Stimulated activated CD4-positive, alpha-beta T cell treated with anti-CD3 and anti-CD28 coated beads, TNF-alpha, amount 100 ng/mL, for 48 hours (primary cell): ENCODE measurements at regions not wholly inside any gene's neighbourhood (a gene's known extent, or its start where the extent isn't known, plus 50 kb on each side); places are given as distances from the start of the nearest gene placed in this dataset.
"Not testable (repeated sequence)": the region's sequence is repeated elsewhere in the genome, so short reads cannot be mapped to it uniquely, and the experiment has no call there.

Source experiments
- DNase-seq, 3 donors: peaks; one replicate each; pipeline ENCODE4 v3.0.0-alpha.2; 2020; ENCODE audit warnings: low read depth in 3 of 3

DNA sequence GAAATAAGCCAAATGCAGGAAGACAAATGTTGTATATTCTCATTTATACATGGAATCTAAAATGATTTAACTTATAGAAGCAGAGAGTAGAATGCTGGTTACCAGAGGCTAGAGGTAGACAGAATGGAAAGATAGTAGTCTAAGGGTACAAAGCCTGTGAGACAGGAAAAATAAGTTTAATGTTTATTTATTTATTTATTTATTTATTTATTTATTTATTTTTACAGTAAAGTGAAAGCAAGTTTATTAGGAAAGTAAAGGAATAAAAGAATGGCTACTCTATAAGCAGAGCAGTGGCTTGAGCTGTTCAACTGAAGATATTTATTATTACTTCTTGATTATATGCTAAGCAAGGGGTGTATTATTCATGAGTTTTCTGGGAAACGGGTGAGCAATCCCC is 203.2 kb downstream of the LAS1L start:
- no peak for DNase-seq

DNA sequence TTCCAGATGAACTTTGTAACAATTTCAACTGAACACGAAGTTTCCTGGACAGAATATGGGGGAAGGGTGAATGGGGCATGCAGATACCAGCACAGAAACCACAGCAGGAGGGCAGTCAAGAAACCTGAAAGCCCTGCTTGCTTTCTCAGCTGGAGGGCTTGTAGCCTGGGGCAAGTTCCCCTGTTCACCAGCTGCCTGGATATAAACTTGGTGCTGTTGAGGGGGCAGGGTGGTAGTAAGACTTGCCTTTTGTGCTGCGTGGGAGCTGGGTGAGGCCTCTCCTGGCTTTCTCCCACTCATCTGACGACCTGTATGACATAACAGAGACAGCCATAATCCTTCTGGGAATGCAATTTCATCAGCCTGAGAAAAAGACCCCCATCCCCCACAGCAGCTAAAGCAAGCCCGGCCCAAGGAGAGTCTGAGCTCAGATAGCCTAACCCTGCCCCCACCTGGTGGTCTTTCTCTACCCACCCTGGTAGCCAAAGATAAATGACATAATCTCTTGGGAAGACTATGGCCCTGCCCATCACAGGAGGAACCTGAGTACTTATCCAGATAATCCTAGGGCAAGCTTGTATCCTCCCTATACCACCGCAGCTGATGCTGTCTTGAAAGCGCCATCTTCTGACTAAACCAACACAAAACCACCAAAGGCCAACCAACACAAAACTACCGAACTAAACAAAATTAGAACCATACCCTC is 234.3 kb downstream of the LAS1L start:
- no peak for DNase-seq

DNA sequence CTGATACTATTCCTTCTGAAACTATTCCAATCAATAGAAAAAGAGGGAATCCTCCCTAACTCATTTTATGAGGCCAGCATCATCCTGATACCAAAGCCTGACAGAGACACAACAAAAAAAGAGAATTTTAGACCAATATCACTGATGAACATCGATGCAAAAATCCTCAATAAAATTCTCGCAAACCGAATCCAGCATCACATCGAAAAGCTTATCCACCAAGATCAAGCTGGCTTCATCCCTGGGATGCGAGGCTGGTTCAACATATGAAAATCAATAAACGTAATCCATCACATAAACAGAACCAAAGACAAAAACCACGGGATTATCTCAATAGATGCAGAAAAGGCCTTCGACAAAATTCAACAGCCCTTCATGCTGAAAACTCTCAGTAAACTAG is 251.7 kb downstream of the LAS1L start:
- not testable (repeated sequence) for DNase-seq

DNA sequence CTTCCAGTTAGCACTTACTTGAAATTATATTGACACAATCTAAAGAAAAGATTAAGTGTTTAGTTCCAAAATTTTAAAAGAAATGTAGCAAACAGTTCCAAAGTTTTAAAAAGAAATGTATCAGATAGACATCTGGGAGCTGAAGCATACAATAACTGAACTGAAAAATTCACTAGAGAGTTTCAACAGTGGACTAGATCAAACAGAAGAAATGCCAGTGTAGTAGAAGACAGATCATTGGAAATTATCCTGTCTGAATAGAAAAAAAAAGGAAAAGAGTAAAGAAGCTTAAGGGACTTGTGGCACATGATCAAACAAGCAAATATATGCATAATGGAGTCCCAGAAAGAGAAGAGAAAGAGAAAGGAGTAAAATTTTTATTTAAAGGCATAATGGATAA is 261.4 kb downstream of the LAS1L start:
- no peak for DNase-seq

DNA sequence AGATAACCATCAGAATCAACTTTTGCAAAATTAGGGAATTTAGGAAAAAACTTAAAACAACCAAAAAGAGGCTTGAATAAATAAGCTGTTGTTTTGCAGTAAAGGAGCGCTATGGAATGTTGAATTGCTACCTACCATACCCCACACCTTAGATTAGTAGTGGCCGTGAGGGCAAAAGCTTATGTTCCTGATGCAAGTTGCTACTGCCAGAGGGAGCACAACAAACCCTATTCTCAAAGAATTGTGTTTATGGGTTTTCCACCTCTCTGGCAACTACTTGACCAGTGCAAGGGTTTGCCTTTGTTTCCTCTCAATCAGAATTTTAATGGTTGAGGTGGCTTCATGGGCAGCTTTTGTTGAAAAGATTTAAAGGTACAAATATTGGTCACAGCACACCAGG is 268.1 kb downstream of the LAS1L start:
- DNase-seq, result no peak

DNA sequence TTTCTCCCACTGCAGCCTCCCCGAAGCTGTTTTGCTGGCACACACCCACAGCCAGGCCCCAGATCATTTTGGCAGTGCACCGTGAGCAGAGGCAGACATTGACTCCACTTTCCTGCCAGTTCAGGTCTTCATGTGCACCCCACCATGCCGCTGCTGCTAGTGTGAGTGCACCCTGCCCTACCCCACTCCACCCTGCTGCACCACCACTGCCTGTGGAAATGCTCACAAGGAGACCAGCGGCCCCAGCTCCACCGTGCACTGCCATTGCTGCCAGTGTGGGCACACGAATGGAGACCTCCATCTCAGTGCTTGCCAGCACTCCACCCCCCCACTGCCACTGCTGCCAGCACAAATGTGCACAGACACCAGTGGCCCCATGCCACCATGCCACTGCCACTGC is 277.6 kb upstream of the ZC4H2 start:
- DNase-seq, result no peak

DNA sequence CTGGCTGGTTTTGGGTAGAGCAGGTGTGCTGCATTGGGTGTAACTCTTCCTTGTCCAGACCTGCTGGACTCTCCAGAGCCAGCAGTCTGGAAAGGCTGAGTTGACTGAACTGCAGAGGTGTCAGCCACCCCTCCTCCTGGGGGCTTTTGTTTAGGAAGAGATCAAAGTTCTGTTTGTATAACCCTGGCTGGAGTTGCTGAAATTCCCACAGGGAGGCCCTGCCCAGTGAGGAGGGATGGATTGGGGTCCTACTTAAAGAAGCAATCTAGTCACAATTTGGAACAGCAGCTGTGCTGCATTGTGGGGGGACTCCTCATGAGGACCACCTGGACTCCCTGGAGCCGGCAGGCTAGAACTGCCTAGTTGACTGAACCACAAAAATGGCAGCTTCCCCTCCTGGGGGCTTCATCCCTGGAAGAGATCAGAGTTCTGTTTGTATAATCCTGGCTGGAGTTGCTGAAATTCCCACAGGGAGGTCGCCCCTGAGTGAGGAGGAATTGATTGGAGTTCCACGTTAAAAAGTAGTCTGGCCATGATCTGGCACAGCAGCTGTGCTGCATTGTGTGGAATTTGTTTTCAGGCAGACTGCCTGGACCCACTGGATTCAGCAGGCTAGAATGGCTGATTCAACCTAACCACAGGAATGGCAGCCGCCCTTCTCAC is 264.9 kb upstream of the ZC4H2 start:
- no peak for DNase-seq

DNA sequence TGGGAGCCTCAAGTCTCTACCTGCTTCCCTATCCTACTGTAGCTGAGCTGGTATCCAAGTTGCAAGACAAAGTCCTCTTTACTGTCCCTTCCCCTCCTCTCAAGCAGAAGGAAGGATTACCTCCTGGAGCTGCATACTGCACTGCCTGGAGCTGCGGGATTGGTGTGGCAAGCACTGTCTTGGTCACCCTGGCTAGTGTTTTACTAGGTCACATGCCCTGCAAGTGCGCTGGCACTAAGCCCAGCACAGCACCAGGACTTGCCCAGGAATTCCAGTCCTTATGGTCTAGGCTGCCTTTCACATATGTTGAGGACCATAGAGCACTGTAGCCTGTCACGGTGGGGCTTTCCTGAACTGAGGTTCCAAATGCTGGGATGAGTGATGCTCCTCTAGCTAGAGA is 227.3 kb upstream of the ZC4H2 start:
- no peak for DNase-seq

DNA sequence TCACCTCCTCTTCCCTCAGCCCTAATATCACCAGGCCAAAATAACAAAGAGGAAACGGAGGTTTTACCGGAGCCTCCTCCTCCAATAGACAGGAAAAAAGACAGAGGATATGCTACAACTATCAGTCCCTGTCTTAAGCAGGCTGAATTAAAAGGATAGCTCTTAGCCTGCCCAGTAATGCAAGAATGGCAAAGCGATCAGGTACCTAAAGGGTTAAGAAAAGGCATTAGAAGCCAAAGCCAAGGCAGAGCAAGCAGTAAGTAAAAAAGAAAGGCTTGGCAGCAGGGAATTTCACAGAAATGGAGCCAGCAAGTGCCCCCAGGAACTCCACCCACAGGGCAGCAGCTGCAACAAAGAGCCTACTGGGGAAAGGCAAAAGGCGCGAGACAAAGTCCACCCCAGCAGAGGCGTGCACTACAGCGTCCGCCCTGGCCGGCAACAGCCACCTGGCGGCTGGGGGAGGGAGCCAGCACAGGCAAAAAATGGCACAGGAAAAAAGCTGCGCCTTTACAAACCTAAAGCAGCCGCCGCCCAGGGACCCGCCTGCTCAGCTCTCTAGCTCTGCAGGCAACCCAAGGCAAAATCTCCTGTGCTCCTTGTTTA is 220.6 kb upstream of the ZC4H2 start:
- DNase-seq, result no peak

DNA sequence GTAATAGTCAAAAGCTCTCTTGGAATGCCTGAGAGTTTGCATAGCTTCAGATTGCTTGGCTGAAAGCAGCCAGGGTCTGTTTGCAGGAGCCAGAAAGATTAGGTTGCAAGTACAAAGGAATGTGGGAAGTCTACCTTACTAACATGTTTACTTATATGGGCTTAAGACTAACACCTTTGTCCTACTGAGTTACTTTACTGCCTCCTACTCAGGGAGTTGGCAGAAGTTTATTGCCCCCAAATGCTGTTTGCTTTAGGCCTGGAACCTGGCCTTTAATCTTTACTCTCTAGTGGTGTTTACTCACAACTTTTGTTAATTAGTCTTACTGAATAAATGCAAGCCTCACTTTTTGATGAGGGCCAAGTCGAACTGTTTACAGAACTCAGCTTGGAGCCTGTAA is 219.4 kb upstream of the ZC4H2 start:
- DNase-seq, result no peak

DNA sequence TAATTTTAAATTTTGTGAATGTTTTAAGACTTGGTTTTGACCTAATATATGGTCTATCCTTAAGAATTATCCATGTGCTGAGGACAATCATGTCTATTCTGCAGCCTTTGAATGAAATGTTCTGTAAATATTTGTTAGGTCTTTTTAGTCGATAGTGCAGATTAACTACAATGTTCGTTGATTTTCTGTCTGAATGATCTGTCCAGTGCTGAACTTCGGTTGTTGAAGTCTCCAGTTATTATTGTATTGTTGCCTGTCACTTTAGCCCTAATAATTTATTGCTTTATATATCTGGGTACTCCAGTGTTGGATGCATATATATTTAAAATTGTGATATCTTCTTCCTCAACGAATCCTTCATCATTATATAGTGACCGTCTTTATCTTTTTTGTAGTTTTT is 218.3 kb upstream of the ZC4H2 start:
- no peak for DNase-seq

DNA sequence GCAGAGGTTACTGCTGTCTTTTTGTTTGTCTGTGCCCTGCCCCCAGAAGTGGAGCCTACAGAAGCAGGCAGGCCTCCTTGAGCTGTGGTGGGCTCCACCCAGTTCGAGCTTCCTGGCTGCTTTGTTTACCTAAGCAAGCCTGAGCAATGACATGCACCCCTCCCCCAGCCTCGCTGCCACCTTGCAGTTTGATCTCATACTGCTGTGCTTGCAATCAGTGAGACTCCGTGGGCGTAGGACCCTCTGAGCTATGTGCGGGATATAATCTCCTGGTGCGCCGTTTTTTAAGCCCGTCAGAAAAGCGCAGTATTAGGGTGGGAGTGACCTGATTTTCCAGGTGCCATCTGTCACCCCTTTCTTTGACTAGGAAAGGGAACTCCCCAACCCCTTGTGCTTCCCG is 187.1 kb upstream of the ZC4H2 start:
- not testable (repeated sequence) for DNase-seq

DNA sequence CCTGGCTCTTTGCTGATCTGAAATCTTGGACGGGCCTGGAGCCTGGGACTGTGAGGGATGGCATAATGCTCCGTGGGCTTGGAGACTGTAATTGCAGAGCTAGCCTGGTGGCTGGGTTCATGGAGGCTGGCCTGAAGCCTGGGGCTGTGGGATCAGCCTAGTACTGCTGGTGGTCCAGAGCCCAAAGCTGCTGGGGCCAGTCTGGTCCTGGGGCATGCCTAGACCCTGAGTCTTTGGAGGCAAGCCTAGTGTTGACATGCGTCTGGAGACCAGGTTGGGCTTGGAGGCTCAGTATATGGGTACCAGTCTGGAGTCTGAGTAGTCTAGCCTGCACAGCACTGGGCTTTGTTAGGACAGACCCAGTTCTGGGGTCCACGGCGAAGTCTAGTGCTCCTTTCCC is 172.0 kb upstream of the ZC4H2 start:
- DNase-seq, result no peak

DNA sequence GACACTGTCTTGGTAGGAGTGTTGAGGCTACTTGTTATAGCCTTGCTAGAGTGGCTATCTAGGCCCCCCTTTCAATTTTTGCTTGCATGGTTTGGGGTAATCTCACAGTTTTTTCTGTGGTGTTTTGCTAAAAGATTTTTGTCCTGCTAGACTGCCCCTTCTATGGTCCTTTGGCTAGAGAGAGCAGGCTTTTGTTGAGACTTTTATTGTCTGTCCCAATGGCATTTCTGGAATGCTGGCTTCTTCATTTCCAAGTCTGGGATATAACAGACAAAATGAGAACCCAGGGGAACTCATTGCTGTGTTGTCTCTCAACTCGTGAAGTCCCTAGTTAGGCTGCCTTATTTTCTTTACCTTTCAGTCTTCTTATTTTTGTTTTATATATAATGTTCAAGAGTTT is 160.2 kb upstream of the ZC4H2 start:
- DNase-seq, result no peak

DNA sequence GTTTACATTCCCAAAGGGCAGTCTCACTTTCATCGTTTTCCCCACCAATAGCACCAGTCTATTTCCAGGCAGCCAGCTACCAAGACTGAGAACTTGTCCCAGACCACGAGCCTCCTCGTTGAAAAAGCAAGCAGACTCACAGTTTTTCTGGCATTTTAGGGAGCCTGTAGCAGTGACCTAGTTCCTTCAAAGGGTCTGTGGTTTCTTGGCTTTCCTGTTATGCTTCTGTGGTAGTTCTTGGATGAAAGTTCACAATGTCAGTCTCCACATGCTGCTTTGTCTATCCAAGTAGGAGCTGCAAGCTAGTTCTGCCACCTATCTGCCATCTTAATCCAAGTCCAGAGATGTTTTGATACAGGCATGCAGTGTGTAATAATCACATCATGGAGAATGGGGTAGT is 151.6 kb upstream of the ZC4H2 start:
- DNase-seq, result no peak

DNA sequence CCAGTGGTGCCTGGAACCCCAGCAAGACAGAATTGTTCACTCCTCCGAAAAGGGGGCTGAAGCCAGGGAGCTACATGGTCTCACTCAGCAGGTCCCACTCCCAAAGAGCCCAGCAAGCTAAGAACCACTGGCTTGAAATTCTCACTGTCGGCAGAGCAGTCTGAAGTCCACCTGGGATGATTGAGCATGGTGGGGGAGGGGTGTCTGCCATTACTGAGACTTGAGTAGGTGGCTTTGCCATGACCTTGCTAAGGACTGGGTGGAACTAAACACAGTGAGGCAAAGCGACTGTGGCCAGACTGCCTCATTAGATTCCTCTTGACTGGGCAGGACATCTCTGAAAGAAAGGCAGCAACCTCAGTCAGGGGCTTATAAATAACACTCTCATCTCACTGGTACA is 122.6 kb upstream of the ZC4H2 start:
- DNase-seq, result no peak

DNA sequence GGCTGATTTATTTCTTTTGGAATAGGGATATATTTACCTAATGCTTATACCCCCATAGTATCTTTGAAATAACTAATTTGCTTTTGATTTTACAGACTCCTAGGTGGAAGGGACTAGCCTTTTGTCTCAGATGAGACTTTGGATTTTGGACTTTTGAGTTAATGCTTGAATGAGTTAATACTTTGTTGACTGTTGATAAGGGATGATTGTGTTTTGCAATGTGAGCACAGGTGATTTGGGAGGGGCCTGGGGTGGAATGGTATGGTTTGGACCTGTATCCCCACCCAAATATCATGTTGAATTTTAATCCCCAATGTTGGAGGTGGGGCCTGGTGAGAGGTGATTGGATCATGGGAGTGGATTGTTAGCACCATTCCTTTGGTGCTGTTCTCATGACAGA is 117.4 kb upstream of the ZC4H2 start:
- no peak for DNase-seq

DNA sequence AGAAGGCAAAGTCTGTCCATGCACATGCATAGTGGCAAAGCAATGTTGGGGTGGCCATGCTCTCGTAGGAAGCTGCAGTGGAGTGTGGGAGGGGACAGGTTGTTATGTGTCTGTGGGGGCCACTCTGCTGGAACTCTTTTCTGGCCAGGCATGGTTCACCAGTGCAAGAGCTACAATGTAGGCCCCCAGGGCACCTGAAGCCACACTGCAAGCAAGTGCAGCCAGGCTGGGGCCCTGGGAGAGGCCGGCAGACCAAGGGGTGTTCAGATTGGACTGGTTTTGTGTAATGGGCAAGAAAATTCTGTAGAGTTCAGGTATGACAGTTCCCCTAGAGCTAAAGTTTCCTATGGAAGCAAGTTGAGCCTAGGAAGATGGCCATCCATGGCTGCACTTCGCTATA is 97.0 kb upstream of the ZC4H2 start:
- no peak for DNase-seq

DNA sequence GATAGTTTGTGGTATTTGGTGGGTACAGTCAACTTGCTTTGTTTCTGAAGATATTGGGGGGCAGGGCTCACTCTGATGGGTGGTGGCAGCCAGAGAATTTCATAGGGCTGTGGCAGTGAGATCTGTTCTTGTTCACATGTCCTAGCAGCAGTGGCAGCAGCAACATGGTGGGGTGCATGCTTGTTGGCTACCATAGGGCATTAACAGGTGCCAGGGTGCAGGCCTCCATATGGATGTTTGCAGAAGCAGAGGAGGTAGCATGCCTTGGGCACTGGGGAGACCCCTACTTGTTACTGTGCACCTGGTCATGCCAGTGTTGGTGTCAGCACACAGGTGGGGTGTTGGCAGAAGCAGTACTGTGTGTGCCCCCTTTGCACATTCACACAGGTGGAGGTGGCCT is 96.3 kb upstream of the ZC4H2 start:
- DNase-seq, result no peak

DNA sequence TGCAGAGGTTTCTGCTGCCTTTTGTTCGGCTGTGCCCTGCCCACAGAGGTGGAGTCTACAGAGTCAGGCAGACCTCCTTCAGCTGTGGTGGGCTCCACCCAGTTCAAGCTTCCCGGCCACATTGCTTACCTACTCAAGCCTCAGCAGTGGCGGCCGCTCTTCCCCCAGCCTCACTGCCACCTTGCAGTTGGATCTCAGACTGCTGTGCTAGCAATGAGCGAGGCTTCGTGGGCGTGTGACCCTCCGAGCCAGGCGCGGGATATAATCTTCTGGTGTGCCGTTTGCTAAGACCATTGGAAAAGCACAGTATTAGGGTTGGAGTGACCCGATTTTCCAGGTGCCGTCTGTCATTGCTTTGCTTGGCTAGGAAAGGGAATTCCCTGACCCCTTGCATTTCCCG is 82.4 kb upstream of the ZC4H2 start:
- DNase-seq, result not testable (repeated sequence)

DNA sequence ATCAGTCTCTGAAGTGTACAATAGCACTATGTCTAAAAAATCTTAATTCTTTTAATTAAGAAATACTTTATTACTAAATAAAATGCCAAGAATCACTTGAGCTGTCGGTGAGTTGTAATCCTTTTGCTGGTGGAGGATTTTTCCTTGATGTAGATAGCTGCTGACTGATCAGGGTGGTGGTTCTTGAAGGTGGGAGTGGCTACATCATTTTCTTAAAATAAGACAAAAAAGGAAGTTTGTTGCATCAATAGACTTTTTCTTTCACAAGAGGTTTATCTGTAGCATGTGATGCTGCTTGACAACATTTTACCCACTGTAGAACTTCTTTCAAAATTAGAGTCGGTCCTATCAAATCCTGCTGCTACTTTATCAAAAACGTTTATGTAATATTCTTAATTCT is 68.8 kb upstream of the ZC4H2 start:
- no peak for DNase-seq

DNA sequence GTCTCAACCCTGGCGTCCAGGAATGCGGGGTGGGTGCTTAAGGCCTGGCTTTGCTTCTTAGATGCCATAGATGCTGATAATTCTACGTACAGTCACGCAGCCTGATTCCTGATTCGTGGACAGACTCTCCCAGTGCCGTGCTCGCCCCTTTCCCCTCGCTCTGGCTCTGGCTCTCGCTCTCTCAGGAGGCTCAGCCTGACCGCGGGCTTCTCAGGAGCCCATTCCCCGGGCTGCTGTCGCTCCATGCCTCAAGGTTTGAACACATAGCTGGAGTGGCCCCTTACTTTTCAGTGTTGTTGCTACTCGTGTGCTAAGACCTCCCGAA is 59.2 kb upstream of the ZC4H2 start:
- DNase-seq, result peak in 1 of 3 donors; percentile 11

DNA sequence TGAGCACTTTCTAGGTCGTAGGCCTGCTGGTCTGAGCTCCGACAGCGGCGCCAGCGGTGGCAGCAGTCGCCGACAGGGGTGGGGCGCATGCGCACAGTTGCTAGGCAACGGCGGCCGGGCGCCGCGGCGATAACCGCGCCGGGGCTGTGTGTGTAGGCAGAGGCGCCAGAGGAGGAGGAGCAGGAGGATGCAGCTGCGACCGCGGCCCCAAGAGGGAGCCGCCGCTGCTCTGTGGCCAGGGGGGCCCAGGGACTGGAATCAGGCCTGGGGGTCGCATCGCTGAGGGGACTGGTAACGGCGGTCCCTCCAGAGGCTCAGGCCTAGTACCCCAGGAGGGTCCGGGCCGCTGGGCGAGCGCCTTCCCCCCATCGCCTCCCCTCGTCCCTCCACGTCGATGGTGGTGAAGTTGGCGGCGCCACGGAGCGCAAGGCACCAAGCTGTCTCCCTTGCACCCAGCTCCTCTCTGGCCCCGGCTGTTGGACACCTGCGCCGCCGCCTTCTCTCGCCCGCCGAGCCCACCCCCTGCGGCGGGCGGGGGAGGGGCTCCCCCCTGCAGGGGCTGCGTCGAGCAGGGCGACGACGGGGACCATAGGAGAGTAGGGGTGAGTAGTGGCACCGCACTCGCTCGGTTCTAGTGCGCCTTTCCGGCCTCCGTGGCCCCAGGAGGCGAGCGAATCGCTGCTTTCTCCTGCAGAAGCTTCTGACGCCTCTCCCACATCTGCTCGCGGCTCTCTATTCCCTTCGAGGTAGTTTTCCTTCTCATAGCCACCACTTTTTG is 58.6 kb upstream of the ZC4H2 start, which contains the start of gene ZC3H12B:
Gene ZC3H12B (plus strand): TSS at position 159 of the 778 bp plus-strand sequence.
- DNase-seq, result peak; percentile 54 to 75 (median 70)
